B cell (primary cell): ENCODE measurements at regions not wholly inside any gene's neighbourhood (a gene's known extent, or its start where the extent isn't known, plus 50 kb on each side); places are given as distances from the start of the nearest gene placed in this dataset.

ENCODE experiments used
- EZH2 ChIP-seq: IDR thresholded peaks from 2 replicates; pipeline ENCODE4 v1.6.1; 2012; ENCODE audit warnings: borderline replicate concordance, low read depth, mild to moderate bottlenecking, moderate library complexity, low read length; ENCODE audit not compliant: insufficient read depth, poor library complexity, severe bottlenecking
- TF ChIP-seq, protein P1 (sequence below): fragments of 200-600 bp; IDR thresholded peaks from one replicate; pipeline ENCODE4 v1.8.0; 2022; ENCODE audit warnings: antibody characterized with exemption, mild to moderate bottlenecking

DNA sequence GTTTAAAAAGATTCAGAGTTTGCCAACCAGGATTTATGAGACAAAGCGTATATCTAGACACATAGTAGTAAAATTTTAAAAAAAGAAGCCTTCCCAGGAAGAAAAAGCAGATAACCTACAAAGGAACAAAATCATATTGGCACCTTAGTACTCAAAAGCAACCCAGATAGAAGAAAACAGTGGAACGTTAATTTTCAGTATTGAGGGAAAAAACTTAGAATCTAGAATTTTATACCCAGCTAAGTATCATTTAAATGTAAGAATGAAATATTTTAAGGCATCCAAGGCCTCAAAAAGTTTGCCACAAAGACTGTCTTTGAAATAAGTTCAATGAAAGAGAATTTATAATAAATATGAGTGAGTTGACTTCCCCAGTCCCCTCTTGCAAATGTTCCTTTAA is 96.5 kb upstream of the EOLA2 start:
- TF ChIP-seq, protein P1, sequence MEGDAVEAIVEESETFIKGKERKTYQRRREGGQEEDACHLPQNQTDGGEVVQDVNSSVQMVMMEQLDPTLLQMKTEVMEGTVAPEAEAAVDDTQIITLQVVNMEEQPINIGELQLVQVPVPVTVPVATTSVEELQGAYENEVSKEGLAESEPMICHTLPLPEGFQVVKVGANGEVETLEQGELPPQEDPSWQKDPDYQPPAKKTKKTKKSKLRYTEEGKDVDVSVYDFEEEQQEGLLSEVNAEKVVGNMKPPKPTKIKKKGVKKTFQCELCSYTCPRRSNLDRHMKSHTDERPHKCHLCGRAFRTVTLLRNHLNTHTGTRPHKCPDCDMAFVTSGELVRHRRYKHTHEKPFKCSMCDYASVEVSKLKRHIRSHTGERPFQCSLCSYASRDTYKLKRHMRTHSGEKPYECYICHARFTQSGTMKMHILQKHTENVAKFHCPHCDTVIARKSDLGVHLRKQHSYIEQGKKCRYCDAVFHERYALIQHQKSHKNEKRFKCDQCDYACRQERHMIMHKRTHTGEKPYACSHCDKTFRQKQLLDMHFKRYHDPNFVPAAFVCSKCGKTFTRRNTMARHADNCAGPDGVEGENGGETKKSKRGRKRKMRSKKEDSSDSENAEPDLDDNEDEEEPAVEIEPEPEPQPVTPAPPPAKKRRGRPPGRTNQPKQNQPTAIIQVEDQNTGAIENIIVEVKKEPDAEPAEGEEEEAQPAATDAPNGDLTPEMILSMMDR, result no peak
- TF ChIP-seq EZH2, result no peak
